Central memory CD4-positive, alpha-beta T cell (primary cell): ENCODE measurements at regions not wholly inside any gene's neighbourhood (a gene's known extent, or its start where the extent isn't known, plus 50 kb on each side); places are given as distances from the start of the nearest gene placed in this dataset.

Source experiments
- DNase-seq: peaks from one replicate; pipeline ENCODE4 v3.0.0; 2022

DNA sequence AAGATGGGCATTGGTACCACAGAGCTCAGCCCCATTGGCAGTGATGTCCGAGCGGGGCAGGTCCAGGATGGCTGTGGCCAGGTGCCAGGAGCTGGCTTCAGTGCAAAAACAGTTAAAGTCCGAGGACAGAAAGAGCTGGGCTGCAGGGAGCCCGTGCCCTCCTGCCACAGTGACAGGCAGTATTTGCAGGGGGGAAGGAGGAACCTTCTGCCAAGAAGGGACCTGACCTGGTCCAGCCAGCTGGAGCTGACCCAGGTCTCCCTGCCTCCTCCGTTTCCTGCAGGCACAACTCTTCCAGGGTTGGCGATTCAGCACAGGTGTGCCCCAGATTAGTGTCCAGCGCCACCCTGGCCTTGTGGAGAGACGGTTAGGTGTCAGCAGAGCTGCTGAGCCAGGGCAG is 199.0 kb downstream of the ENGASE start:
- DNase-seq, result no peak

DNA sequence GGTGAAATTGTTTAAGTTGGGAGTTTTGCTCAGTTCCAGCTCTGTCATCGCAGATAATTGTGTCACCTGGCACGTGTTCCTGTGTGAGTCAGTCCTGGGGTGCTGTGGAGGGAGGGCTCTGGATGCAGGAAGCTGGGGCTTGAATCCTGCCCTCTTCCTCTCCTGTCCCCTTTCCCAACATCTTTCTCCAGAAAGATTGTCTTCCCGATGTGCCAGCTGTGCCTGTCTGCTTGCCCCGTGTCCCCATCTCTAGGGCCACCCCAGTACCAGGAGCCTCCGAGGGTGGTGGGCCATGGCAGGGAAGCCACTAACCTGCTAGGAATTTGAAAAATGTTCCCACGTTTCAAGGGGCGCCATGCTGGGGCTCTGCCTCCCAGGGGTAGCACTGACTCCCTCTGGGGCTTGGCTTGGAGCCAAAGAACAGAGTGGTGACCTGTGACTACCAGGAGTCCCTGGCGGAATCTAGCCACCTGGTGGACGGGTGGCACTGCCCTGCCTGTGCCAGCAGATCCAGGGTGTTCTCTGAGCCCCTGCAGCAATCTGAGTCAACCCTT is 198.1 kb downstream of the ENGASE start:
- no peak for DNase-seq

DNA sequence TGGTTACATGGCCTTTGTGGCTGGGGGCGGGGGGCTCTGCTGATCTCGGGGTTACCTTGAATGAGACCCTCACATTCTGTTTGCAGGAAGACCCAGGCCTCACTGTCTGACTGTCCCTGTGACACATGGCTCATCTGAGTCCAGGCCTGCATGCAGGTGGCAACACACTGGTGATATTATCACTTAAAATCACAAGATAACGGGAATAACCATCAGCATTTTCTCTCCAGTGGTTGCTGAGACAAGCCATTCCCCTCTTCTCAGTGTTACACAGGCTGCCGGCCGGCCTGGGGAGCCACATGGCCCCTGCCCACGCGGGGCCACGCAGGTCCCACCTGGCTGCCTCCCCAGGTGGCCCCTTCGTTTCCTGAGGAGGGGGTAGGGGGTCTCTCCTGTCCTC is 197.6 kb downstream of the ENGASE start:
- DNase-seq, result no peak

DNA sequence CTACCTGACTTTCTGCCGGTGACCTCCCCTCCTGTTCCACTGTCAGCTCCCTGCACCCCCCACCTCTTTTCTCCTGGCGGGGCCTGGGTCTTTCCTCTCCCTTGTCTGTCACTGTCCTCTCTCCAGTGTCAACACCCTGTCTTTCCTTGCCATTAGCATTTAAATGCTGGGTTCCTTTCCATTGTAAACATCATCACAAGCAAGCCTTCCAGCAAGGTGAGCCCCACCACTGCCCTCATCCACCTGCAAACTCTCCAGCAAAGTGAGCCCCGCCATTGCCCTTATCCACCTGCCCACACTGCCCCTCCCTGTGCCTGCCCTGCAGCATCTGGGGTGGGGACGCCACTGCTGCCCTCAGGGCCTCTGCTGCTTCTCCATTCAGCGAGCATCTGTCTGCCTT is 195.0 kb downstream of the ENGASE start:
- DNase-seq, result no peak

DNA sequence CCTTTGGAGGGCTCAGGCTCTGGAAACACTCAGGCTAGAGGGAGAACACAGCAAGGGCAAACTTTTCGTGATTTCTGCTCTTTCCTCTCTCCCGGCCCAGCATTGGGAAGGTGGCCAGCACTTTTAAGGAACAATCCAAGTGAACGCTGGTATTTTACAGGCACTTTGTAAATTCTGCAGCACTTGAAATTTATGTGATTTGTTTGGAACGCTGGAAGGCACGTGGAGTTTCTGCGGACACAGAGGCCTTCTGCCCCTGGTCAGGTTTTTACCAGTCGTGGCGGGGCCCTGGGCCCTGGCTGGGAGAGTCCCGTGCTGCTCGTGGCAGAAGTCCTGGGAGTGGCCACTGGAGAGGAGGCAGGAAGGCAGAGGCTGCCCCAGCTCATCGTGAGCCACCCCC is 188.6 kb downstream of the ENGASE start:
- no peak for DNase-seq

DNA sequence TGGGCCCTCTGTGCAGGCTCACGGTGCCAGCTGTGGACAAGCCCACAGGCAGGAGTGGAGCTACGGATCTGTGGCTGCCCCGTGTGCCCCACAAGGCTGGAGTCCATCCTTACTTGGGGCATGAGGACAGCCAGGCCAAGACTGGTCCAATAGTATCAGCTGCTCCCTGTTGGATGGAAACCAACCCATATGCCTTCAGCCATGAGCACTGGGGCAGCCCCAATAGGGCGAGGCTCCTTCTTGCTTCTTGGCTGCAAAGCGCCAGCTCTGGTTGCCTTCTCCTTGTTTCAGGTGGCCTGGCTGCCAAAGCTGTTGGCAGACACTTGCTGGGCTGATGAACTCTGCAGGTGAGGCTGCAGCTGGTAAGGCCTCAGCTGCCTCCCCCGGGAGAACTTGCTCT is 188.0 kb downstream of the ENGASE start:
- no peak for DNase-seq

DNA sequence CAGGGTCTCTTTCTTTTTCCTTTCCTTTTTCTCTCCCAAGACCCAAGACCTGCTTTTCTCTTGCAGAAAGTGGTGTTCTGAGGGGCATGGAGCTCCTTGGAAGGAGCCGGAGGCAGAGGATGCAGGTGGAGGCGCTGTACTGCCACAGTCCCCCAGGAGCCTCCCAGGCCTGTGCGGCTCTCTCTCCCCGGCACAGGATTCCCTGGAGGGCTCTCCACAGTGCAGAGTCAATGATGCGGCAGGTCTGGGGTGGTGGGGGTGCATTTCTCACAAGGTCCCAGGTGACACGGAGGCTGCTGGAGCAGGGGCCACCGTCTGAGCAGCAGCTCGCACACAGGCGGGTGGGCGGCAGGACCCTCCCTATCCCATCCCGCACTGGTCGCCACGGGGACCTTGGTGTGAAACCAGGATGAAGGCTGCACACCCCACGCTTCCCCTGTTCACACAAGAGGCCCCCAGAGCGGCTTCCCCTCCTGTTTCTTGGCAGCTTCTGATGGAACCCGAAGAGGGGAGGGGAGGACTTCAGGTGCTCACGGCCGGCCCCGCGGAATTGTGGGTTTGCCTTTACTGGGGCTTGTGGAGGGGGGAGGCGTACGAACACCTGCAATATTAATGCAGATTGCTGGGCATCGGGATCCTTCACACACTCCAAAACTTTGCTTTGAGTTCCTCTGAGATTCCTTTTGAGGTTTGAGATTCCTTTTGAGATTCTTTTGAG is 186.9 kb downstream of the ENGASE start:
- DNase-seq, result no peak

DNA sequence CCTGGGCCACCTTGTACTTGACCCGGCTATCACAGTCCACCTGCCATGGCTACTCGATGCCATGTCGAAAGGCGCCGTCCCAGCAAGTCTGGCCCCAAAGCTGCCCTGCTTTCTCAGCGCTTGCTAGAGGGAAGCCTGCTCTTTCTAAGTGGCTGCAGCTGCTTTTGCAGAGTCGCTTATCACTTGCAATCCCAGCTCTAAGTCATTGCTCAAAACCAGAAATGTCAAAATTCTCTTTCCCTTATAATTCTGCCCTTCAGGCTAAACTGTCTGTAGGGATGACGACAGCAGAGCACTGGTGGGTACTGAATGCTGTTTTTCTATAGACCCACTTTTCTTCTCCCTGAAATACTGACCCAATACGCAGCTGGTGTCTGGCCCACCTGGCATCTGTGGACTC is 184.2 kb downstream of the ENGASE start:
- no peak for DNase-seq

DNA sequence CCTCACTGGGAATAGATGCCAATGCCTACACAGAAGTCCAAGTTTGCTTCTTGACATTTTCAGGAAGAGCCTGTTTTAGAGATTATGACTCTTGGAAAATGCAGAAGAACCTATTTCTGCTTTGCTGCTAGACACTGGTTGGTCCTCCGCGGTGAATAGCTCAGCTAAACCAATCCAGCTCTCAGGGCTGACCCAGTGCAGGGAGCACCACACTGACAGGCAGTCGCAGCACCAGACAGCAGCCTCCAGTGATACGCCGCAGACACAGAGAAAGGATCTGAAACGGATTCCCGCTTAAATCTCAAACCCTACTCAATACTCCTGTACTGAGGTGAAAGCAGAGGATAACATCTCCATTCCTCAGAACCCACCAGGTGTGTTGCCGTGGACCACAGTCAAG is 183.4 kb downstream of the ENGASE start:
- DNase-seq, result no peak

DNA sequence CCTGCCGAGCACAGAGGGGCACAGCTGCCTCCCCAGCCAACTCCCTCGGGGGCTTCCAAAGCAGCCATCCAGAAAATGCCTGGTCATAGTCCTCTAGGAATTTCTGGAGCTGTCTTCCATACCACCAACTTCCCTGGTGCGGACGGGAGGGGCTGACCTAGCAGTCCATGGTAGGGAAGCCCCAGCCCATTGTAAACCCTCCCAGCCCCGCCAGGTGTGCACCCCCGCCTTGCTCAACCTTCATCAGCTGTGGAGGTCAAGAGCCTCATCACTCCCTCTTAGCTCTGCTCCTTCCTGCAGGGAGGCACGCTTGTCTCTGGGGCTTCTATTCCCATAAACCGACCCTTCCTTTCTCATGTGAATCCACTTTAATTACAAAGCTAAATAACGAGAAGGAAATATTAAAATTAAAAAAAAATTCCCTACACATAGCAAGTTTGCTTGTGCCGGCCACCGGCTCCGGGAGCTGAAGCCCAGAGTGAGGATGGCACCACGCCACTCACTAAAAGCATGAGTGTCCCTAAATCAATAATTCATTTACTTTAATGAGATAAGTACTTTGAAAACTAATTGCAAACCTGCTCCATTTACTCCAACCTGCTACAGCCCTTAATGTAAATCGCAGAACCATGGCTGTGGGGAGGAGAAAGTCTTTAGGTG is 181.4 kb downstream of the ENGASE start:
- no peak for DNase-seq

DNA sequence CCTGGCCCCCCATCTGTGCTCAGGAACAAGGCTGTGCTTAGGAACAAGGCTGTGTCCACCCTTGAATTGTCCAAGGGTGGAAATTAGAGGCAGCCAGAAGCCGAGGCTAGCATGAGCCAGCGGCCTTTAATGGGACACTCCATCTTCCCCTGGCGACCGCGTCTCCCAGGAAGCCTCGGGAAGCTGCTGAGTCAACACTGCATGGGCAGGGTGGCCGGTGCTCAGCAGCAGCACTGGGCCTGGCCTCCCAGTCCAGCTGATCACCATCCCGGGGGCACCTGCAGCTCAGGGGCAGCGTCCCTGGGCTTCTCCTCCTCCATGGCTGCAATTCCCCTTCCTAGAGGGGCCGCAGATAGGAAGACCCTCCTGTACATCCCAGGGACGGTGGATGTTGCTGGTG is 180.8 kb downstream of the ENGASE start:
- no peak for DNase-seq

DNA sequence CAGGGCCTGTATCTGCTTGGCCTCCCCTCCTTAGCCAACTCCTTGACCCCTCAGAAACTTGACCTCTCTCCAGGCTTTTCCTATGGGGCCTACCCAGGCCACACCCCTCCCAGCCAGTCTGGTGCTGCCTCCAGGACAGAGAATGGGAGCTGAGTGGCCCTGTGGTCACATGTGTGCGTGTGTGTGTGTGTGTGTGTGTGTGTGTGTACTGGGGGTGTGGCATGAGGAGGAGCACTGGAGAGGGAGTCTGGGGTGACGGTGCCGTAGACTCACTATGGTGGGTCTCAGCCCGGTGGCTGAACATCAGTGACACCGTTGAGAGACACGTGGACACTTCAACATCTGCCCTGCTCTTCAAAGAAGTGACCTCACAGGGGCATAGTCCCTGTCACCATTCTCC is 180.4 kb downstream of the ENGASE start:
- DNase-seq, result no peak

DNA sequence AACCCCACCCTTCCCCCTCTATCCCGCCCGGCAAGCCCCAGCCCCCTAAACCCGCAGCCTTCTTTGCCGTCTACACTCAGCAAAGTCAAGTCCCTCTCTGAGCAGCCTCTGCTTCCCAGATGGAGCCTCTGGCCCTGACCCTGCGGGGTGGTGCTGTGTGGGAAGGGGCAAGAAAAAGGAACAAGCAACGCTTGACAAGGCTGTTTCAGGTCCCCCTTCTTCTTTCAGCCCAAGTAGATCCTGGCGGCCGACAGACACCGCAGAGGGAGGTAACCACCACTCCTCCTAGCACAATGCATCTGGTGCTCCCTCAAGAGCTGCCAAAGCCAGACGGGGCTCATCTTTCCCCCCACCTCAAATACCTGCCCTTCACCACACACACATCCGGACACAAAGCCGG is 178.3 kb downstream of the ENGASE start:
- no peak for DNase-seq

DNA sequence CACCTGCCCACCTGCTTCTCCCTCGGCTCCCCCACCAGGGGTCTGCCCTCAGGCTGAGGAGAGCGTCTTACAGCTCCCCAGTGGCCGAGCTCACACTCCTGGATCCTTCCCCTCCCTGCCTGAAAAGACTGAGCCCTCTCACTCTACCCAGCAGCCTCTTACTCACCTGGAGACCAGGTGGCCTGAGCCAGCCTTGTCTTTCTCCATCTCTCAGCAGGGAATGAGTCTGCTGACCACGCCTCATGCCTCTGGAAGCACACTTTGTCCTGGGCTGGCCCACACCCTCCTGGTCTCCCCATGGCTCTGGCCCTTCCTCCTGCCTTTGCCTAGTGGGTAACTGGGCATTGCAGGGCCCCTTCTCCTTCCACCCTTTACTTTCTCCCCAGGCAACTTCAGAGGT is 177.2 kb downstream of the ENGASE start:
- DNase-seq, result no peak

DNA sequence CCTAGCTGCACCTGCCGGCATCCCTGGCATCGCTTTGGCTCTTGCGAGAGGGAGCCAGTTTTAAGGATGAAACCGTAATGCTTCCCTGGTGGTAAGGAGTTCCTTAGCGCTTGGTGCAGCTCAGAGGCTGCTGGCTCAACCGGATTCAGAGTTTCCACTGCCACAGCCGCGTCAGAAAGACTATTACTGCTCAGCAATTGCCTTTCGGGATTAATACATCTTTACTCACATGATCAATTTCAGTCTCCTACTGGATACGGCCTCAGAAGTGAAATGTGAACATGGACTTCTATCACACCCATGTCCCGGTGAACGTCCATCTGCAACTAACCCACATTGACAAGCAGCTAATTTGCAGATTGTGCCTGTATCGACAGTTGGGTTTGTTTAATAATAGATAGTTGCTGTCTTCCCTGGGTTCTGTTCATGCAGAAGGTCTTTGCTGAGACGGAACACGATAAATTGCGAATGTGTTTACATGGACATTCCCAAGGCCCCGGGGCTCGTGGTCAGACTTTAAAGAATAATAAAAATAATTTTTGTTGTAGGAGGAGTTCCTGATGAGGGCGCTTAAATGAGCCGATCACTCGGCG is 175.4 kb downstream of the ENGASE start:
- no peak for DNase-seq

DNA sequence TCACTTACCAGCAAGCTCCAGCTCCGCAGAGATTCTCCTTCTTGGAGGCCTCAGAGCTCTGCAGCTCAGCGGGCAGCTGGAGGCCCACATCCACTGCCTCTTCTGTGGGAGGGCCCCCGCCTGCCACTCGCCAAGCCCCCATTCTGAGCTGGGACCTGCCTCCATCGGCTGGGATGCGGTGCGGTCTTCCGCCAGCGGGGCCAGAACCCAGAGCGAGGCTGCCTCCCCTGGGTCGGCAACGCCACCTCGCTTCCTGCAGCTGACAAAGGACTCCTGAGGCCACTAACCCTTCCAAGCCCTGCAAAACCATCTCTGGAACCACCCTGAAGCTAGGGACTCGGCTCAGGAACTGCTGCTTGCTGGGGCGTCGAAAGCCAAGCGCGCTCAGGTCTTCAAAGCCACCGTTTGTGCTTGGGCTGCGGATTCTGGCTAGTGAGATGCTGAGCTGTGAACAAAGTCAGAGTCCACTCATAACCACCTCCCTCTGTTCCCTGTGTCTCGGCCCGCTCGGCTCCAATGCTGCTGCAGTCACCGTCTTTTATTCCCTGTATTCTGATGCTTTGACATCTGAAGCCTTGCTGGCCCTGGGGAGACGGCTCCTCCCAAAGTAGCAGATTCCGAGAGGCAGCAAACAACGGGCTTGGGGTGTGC is 174.3 kb downstream of the ENGASE start:
- no peak for DNase-seq

DNA sequence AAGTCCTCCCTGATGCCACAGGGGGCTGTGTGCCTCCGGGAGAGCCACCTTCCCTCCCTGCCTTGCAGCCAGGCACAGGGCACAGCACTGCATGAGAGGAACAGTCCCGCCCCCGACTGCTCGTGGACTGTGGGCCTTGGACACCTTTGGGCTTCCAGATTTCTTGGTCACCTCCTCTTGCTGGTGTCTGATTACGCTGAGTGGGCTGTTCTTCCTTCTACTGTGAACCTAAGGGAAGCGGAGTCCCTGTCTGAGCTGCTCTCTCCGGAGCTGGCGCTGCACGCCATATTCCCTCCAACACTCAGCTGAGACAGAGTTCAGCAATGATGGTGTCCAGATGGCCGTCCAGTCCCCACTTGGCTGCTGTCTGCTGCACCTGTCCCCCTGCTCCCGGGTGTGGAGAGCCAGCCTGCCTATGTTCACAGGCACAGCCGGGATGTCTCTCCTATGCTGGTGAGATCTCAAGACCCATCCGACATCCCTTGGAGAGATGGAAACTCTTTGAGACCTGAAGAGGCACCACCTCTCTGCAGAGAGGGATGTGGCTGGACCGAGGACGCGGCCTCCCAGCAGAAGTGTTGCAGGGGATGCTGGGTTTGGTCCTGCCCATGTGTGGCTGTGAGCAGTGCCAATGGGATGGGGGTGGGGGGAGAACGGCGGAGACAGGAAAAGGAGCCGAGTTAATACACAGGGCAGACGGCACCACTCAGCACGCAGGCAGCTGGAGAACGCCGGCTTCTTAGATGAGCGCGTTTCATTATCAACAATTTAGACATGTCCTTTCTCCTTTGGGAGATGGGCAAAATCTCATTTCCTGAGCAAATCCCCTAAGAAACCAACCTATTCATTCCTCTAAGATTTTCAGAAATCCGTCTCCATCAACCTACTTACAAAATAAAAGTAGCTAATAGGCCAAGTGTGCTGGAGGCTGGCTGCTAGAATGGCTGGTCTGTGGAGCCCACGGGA is 171.9 kb downstream of the ENGASE start:
- DNase-seq, result no peak

DNA sequence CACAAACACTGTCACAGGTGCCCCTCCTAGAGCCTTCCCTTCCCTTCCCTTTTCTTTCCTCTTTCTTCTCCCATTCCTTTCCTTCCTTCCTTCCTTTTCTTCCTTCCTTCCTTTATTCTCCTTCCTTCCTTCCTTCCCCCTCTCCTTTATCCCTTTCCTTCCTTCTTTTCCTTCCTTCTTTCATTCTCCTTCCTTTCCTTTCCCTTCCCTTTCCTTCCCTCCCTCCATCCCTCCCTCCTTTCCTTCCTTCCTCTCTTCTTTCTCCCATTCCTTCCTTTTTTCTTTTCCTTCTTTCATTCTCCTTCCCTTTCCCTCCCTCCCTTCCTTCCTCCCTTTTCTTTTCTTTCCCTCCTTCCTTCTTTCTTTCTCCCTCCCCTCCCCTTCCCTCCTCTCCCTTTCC is 170.0 kb downstream of the ENGASE start:
- DNase-seq, result no peak

DNA sequence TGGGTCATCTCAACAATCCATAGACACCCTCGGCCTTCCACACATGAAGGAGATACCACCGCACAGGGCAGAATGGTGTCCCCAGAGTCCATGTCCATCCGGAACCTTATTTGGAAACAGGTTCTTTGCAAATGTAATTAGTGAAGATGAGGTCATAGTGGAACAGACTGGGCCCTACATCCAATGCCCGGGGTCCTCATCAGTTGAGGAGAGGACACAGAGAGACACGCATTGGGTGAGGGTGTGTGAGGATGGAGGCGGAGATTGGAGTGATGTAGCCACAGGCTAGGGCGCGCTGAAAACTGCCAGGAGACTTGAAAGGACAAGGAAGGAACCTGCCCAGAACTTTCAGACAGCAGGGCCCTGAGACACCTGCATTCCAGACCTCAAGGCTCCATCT is 169.4 kb downstream of the ENGASE start:
- DNase-seq, result no peak

DNA sequence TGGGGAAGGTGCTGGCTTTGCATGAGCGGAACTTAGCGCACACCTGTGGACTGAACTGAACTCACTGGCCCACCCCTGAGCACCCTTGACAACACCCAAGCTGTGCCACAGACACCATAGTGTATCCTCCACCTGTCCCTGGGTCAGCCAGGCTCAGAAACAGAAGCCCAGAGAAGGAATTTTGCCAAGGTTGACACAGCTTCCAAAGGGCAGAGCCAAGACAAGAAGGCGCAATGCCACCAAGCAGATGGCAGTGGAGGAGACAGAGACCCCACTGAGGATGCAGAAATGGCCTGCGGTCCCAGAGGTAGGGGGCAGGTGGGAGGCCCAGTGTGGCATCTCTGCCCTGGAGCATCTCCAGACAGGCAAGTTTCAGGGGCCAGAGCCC is 169.0 kb downstream of the ENGASE start:
- DNase-seq, result no peak

DNA sequence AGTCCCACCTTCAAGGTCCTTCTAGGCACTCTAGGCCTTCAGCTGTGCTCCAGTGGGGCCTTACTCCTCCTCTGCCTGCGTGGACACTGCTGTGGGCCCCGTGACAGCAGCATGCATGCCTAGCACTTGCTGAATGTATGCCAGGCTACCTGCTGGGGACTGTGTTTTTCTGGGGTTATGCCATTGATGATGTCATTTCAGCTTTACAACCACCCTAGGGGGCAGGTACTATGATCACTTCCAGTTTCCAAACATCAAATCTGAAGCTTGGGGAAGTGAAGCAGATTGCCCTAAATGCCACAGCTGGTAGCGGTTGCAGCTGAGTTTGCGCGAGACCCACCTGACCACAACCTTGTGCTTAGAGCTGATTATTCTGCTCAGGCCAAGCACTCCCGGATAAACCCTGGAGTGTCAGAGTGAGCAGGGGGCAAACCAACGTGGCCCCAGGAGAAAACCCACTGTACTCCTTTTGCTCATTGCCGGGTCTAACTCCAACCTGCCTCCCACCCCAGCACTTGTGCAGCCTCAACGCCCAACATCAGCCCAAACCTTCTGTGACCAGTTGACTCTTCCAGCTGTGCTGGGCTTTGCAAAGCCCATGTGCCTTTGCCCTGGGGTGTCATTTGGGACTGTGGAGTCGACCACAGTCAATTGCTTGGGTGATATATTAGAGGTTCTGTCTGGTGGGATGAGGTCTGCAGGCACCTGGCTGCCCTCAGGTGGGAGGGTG is 168.4 kb downstream of the ENGASE start:
- no peak for DNase-seq

DNA sequence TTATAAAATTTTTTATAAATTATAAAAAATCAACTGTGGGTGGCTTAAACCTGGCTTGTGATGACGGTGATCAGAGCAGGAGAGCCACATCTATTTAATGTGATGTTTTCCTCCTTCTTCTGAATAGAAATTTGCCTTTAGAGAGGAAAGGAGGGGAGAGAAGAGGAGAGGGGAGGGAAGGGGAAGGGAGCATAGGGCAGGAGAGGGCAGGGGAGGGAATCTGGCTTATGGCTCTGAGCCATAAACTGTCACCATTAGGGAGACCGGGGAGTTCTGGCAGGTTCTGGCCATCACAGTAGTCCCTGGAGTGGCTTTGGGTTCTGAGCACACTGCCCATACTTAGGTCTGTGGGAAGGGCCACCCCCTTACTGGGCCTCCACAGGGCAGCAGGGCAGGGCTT is 167.8 kb downstream of the ENGASE start:
- no peak for DNase-seq
